H1 (cell line): ENCODE measurements at regions not wholly inside any gene's neighbourhood (a gene's known extent, or its start where the extent isn't known, plus 50 kb on each side); places are given as distances from the start of the nearest gene placed in this dataset.

Source experiments
- CTCF ChIA-PET: fragments of 300-600 bp; sonication (Branson Sonifier 250); formaldehyde crosslinking; loops from one replicate; lab custom pipeline; 2021; ENCODE audit not compliant: partially characterized antibody; lab: Charles Lee
- POLR2A ChIA-PET: fragments of 300-600 bp; sonication (Branson Sonifier 250); formaldehyde crosslinking; loops from one replicate; lab custom pipeline; 2021; ENCODE audit warnings: inconsistent platforms; ENCODE audit not compliant: partially characterized antibody; lab: Charles Lee
- DNase-seq, 2 experiments: peaks; one replicate each; pipeline versions ENCODE4 v3.0.0 to v3.0.0-alpha.2; 2010 to 2022; ENCODE audit warnings: low spot score in 2 of 2, low read depth in 1 of 2, mixed read lengths in 1 of 2
- FAIRE-seq: peaks from 2 replicates; lab custom pipeline; 2011; peaks lifted over from hg19 to GRCh38; lab: Jason Lieb, UNC
- H2AFZ ChIP-seq: 2 replicates; pipeline ENCODE4 v1.8.1; 2012; ENCODE audit warnings: low read length, inconsistent platforms
- H2AK5ac ChIP-seq: 2 replicates; pipeline ENCODE4 v1.6.1; 2013; ENCODE audit warnings: low read depth, low read length
- H2BK120ac ChIP-seq: replicated peaks from 2 replicates; pipeline ENCODE3; 2013; ENCODE audit warnings: low read depth, low read length, inconsistent platforms
- H2BK12ac ChIP-seq: 2 replicates; pipeline ENCODE4 v1.6.1; 2013; ENCODE audit warnings: low read depth, low read length
- H2BK15ac ChIP-seq: 2 replicates; pipeline ENCODE4 v1.6.1; 2013; ENCODE audit warnings: low read length
- H2BK20ac ChIP-seq: 2 replicates; pipeline ENCODE4 v1.6.1; 2013; ENCODE audit warnings: low read length
- H2BK5ac ChIP-seq: 2 replicates; pipeline ENCODE4 v1.6.1; 2013; ENCODE audit warnings: low read depth, low read length
- H3K14ac ChIP-seq: 2 replicates; pipeline ENCODE4 v1.6.1; 2013; ENCODE audit warnings: inconsistent platforms; ENCODE audit not compliant: insufficient read length
- H3K18ac ChIP-seq: 2 replicates; pipeline ENCODE4 v1.6.1; 2013; ENCODE audit warnings: low read length; ENCODE audit errors: extremely low read depth
- H3K23ac ChIP-seq: 2 replicates; pipeline ENCODE4 v1.6.1; 2013; ENCODE audit warnings: inconsistent platforms; ENCODE audit not compliant: insufficient read length
- H3K23me2 ChIP-seq: 2 replicates; pipeline ENCODE4 v1.6.1; 2013; ENCODE audit warnings: low read depth, low read length
- H3K27ac ChIP-seq: 2 replicates; pipeline ENCODE4 v1.6.1; 2011; ENCODE audit warnings: low read depth, low read length, inconsistent platforms
- H3K27me3 ChIP-seq, 4 experiments: replicated peaks in 1 of 4; 1 replicate in 1 of 4; 2 replicates in 3 of 4; pipeline versions ENCODE4 v1.6.1 to v1.8.1; 2011 to 2013; ENCODE audit warnings: low read length in 3 of 4, mild to moderate bottlenecking in 3 of 4, inconsistent platforms in 2 of 4, mixed read lengths in 2 of 4, moderate library complexity in 1 of 4; ENCODE audit not compliant: control insufficient read depth in 3 of 4, insufficient read depth in 3 of 4; ENCODE audit errors: extremely low read depth in 1 of 4
- H3K36me3 ChIP-seq, 4 experiments: 2 replicates each; pipeline versions ENCODE4 v1.6.1 to v1.8.1; 2011 to 2013; ENCODE audit warnings: mild to moderate bottlenecking in 4 of 4, low read length in 3 of 4, moderate library complexity in 2 of 4, control low read depth in 1 of 4, inconsistent platforms in 1 of 4; ENCODE audit not compliant: insufficient read depth in 4 of 4, control insufficient read depth in 2 of 4
- H3K4ac ChIP-seq: replicated peaks from 2 replicates; pipeline ENCODE3; 2013; ENCODE audit warnings: low read length, low read depth, mixed read lengths, inconsistent platforms; ENCODE audit not compliant: insufficient read length
- H3K4me1 ChIP-seq, 4 experiments: replicated peaks in 1 of 4; 1 replicate in 1 of 4; 2 replicates in 3 of 4; pipeline versions ENCODE4 v1.6.1 to v1.8.1; 2011 to 2013; ENCODE audit warnings: low read length in 3 of 4, inconsistent platforms in 2 of 4, mixed read lengths in 1 of 4; ENCODE audit not compliant: insufficient read depth in 4 of 4, control insufficient read depth in 3 of 4
- H3K4me2 ChIP-seq, 2 experiments: 2 replicates each; pipeline versions ENCODE4 v1.6.1 to v1.8.1; 2011 to 2013; ENCODE audit warnings: low read depth in 2 of 2, low read length in 2 of 2, control low read depth in 1 of 2, inconsistent platforms in 1 of 2, mild to moderate bottlenecking in 1 of 2; ENCODE audit not compliant: insufficient read depth in 1 of 2
- H3K4me3 ChIP-seq, 4 experiments: fragments of 200-600, 300-600 bp in 1 of 4; sonication (generic), shearing (Covaris generic), sonication (Bioruptor Twin) in 1 of 4; 2 replicates each; pipeline versions ENCODE4 v1.5.1 to v1.8.1; 2011 to 2016; ENCODE audit warnings: low read length in 4 of 4, low read depth in 3 of 4, control low read depth in 2 of 4, inconsistent platforms in 2 of 4, mild to moderate bottlenecking in 2 of 4, mixed read lengths in 1 of 4, moderate library complexity in 1 of 4; ENCODE audit not compliant: insufficient read depth in 2 of 4; ENCODE audit errors: extremely low read depth in 1 of 4
- H3K56ac ChIP-seq: replicated peaks from 2 replicates; pipeline ENCODE3; 2013; ENCODE audit warnings: low read depth, mild to moderate bottlenecking, mixed read lengths, low read length, inconsistent platforms; ENCODE audit not compliant: insufficient read length
- H3K79me1 ChIP-seq: 2 replicates; pipeline ENCODE4 v1.6.1; 2013; ENCODE audit warnings: low read depth, low read length, control low read depth
- H3K79me2 ChIP-seq, 2 experiments: 2 replicates each; pipeline versions ENCODE4 v1.6.1 to v1.8.1; 2012 to 2013; ENCODE audit warnings: low read length in 2 of 2, mild to moderate bottlenecking in 2 of 2, inconsistent platforms in 1 of 2; ENCODE audit not compliant: insufficient read depth in 2 of 2, control insufficient read depth in 1 of 2
- H3K9ac ChIP-seq, 4 experiments: replicated peaks in 1 of 4; 1 replicate in 1 of 4; 2 replicates in 3 of 4; pipeline versions ENCODE4 v1.6.1 to v1.8.1; 2011 to 2013; ENCODE audit warnings: low read depth in 3 of 4, low read length in 3 of 4, control low read depth in 2 of 4, mild to moderate bottlenecking in 2 of 4, moderate library complexity in 2 of 4, inconsistent platforms in 1 of 4; ENCODE audit errors: extremely low read depth in 1 of 4
- H3K9me3 ChIP-seq, 2 experiments: 2 replicates each; pipeline versions ENCODE4 v1.6.1 to v1.8.1; 2012 to 2013; ENCODE audit warnings: mild to moderate bottlenecking in 2 of 2, moderate library complexity in 2 of 2, control low read depth in 1 of 2, inconsistent platforms in 1 of 2, low read depth in 1 of 2, low read length in 1 of 2, mixed read lengths in 1 of 2; ENCODE audit not compliant: insufficient read depth in 2 of 2
- H4K20me1 ChIP-seq, 2 experiments: replicated peaks in 1 of 2; 2 replicates each; pipeline versions ENCODE3 to v1.8.1; 2011 to 2013; ENCODE audit warnings: inconsistent platforms in 2 of 2, low read length in 2 of 2, mild to moderate bottlenecking in 1 of 2; ENCODE audit not compliant: insufficient read depth in 2 of 2, control insufficient read depth in 1 of 2
- H4K5ac ChIP-seq: 2 replicates; pipeline ENCODE4 v1.6.1; 2013; ENCODE audit warnings: low read length, low read depth, mixed read lengths, inconsistent platforms; ENCODE audit not compliant: insufficient read length
- H4K8ac ChIP-seq: 2 replicates; pipeline ENCODE4 v1.8.0; 2013; ENCODE audit warnings: mild to moderate bottlenecking, moderate library complexity, low read length, inconsistent platforms; ENCODE audit not compliant: insufficient read depth; ENCODE audit errors: extremely low read depth
- H4K91ac ChIP-seq: replicated peaks from 2 replicates; pipeline ENCODE3; 2013; ENCODE audit warnings: low read length, mixed read lengths, inconsistent platforms; ENCODE audit not compliant: insufficient read length
- CBX5 ChIP-seq: fragments of 300-800, 300-1000 bp; sonication (generic); IDR thresholded peaks from 2 replicates; pipeline ENCODE4 v1.7.1; 2016; ENCODE audit warnings: antibody characterized with exemption, low read length, low read depth
- CHD1 ChIP-seq: IDR thresholded peaks from 2 replicates; pipeline ENCODE4 v1.6.1; 2012; ENCODE audit warnings: low read depth, low read length, improper control_type of control experiment
- CHD2 ChIP-seq: IDR thresholded peaks from 2 replicates; pipeline ENCODE4 v1.6.1; 2012; ENCODE audit warnings: low read length, improper control_type of control experiment
- CREB1 ChIP-seq: IDR thresholded peaks from 2 replicates; pipeline ENCODE4 v1.6.1; 2012; ENCODE audit warnings: inconsistent platforms
- FOSL1 ChIP-seq: IDR thresholded peaks from 2 replicates; pipeline ENCODE4 v1.6.1; 2011; ENCODE audit warnings: mild to moderate bottlenecking, low read depth, low read length, moderate library complexity; ENCODE audit not compliant: insufficient read depth
- GABPA ChIP-seq: IDR thresholded peaks from 2 replicates; pipeline ENCODE4 v1.6.1; 2011; ENCODE audit warnings: mild to moderate bottlenecking, low read length, moderate library complexity, borderline replicate concordance; ENCODE audit not compliant: insufficient read depth
- GTF2F1 ChIP-seq: IDR thresholded peaks from 2 replicates; pipeline ENCODE4 v1.6.1; 2012; ENCODE audit warnings: low read depth, low read length, improper control_type of control experiment, borderline replicate concordance
- JUN ChIP-seq: IDR thresholded peaks from 2 replicates; pipeline ENCODE4 v1.6.1; 2011; ENCODE audit warnings: low read depth, mild to moderate bottlenecking, improper control_type of control experiment, low read length
- KDM1A ChIP-seq: fragments of 200-600, 300-600 bp; sonication (generic); IDR thresholded peaks from 2 replicates; pipeline ENCODE4 v1.7.1; 2016; ENCODE audit warnings: mild to moderate bottlenecking, low read length, borderline replicate concordance
- KDM5A ChIP-seq: fragments of 200-600 bp; IDR thresholded peaks from 2 replicates; pipeline ENCODE4 v1.7.1; 2012; ENCODE audit warnings: mild to moderate bottlenecking, low read length, inconsistent platforms, mixed read lengths
- NRF1 ChIP-seq: IDR thresholded peaks from 2 replicates; pipeline ENCODE4 v1.6.1; 2011; ENCODE audit warnings: mild to moderate bottlenecking, low read depth, low read length, improper control_type of control experiment
- POLR2AphosphoS5 ChIP-seq: IDR thresholded peaks from 2 replicates; pipeline ENCODE4 v1.6.1; 2011; ENCODE audit warnings: low read depth, low read length
- RBBP5 ChIP-seq: IDR thresholded peaks from 2 replicates; pipeline ENCODE4 v1.7.1; 2012; ENCODE audit warnings: low read depth, mild to moderate bottlenecking, inconsistent platforms, low read length, moderate library complexity, borderline replicate concordance
- SIRT6 ChIP-seq: IDR thresholded peaks from one replicate; pipeline ENCODE4 v1.7.1; 2012; ENCODE audit warnings: low read length, inconsistent platforms
- WGBS, 2 experiments: shearing (Covaris generic) in 1 of 2; methylation state at CpG; one replicate each; pipeline versions ENCODE4 v1.1.6 to v1.1.7; 2013 to 2015; ENCODE audit warnings: low lambda C conversion rate in 2 of 2, mixed read lengths in 2 of 2, inconsistent platforms in 1 of 2, low coverage in 1 of 2, missing lambda C conversion rate in 1 of 2; ENCODE audit not compliant: insufficient replicate concordance in 2 of 2, insufficient coverage in 1 of 2, insufficient read length in 1 of 2; ENCODE audit errors: extremely low coverage in 1 of 2, missing lambda C conversion rate in 1 of 2; 5-methylcytosine and 5-hydroxymethylcytosine counted together
- TF ChIP-seq, protein P1 (sequence below): IDR thresholded peaks from 2 replicates; pipeline ENCODE4 v1.6.1; 2012; ENCODE audit warnings: inconsistent platforms
- TF ChIP-seq, protein P2 (sequence below): IDR thresholded peaks from 2 replicates; pipeline ENCODE4 v1.6.1; 2012; ENCODE audit warnings: inconsistent platforms

DNA sequence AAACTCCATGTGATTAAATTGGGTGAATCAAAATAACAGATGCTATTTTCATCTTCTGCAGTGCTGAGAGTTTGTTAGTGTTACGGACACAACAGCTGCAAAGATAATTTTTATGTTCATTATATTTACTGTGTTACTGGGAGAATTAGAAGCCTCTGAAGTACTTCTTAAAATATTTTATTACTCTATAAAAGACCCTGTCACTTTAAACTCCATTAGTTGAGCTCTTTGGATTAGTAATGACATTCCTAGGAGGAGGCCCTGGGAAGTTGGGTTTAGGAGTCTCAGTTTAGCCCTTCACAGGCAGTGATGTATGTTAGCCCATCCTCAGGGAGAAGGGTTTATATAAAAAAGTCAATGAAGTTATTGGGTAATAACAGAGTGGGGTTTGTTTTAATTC lies 596.7 kb downstream of the JRKL start:
- Histone ChIP-seq H3K79me1 (no peaks in the 10 kb centered on the region), H2BK12ac (no peak overlapping the region), H2BK5ac (no peak overlapping the region), H3K23me2 (no peaks in the 10 kb centered on the region), H3K4ac (no peak overlapping the region), H2BK15ac (no peak overlapping the region), H3K23ac (no peak overlapping the region), H3K27ac (no peak overlapping the region), H3K56ac (no peak overlapping the region), H3K79me2 (no peaks in the 10 kb centered on the region), H3K4me3 (no peak overlapping the region), H3K18ac (no peak overlapping the region), H3K27me3 (peaks cover 0 to 1% (median 0%) of the 10 kb centered on the region in 4 experiments; a peak in 1 of 7 replicates), H3K4me1 (no peaks in the 10 kb centered on the region), H3K14ac (no peak overlapping the region), H4K20me1 (no peaks in the 10 kb centered on the region), H3K4me2 (no peak overlapping the region), H4K8ac (no peak overlapping the region), H3K9me3 (no peaks in the 10 kb centered on the region), H4K91ac (no peak overlapping the region), H3K9ac (no peak overlapping the region), H4K5ac (no peak overlapping the region), H2AFZ (no peak overlapping the region), H2AK5ac (no peak overlapping the region), H2BK120ac (no peak overlapping the region), H3K36me3 (no peaks in the 10 kb centered on the region), H2BK20ac (no peak overlapping the region)
- WGBS, 2 experiments, result 92% methylated on average over 1 of the region's 1 CpG; no CpG with 5 or more reads in 1 of the 2 experiments
- no peak for DNase-seq
- CTCF ChIA-PET, result no interaction called here
- POLR2A ChIA-PET, result no interaction called here
- no peak for FAIRE-seq
- TF ChIP-seq GTF2F1, result no peak
- TF ChIP-seq FOSL1, result no peak
- TF ChIP-seq, protein P1, sequence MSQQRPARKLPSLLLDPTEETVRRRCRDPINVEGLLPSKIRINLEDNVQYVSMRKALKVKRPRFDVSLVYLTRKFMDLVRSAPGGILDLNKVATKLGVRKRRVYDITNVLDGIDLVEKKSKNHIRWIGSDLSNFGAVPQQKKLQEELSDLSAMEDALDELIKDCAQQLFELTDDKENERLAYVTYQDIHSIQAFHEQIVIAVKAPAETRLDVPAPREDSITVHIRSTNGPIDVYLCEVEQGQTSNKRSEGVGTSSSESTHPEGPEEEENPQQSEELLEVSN, result no peak
- TF ChIP-seq, protein P2, sequence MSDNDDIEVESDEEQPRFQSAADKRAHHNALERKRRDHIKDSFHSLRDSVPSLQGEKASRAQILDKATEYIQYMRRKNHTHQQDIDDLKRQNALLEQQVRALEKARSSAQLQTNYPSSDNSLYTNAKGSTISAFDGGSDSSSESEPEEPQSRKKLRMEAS, result no peak
- no peak for TF ChIP-seq RBBP5
- TF ChIP-seq GABPA, result no peak
- TF ChIP-seq KDM1A, result no peak
- no peak for TF ChIP-seq POLR2AphosphoS5
- TF ChIP-seq NRF1, result no peak
- no peak for TF ChIP-seq CBX5
- TF ChIP-seq CHD2, result no peak
- TF ChIP-seq CHD1, result no peak
- no peak for TF ChIP-seq SIRT6
- no peak for TF ChIP-seq KDM5A
- TF ChIP-seq JUN, result no peak
- no peak for TF ChIP-seq CREB1
